Gastrocnemius medialis (tissue), 4 donors: ENCODE measurements at regions not wholly inside any gene's neighbourhood (a gene's known extent, or its start where the extent isn't known, plus 50 kb on each side); places are given as distances from the start of the nearest gene placed in this dataset.

Source experiments
- CTCF ChIP-seq, 5 experiments: fragments of 450-650 bp in 3 of 5; fragments of 200-600 bp in 2 of 5; sonication (generic) in 2 of 5; IDR thresholded peaks in 4 of 5; conservative IDR thresholded peaks in 1 of 5; 1 replicate in 4 of 5; 2 replicates in 1 of 5; pipeline ENCODE4 v1.5.1; 2016 to 2019; ENCODE audit warnings: antibody characterized with exemption in 5 of 5, mild to moderate bottlenecking in 3 of 5, moderate library complexity in 3 of 5
- POLR2A ChIP-seq, 2 donors: fragments of 450-650 bp; IDR thresholded peaks; one replicate each; pipeline ENCODE4 v1.6.1; 2017; ENCODE audit warnings: antibody characterized with exemption in 2 of 2, mild to moderate bottlenecking in 2 of 2, moderate library complexity in 2 of 2

DNA sequence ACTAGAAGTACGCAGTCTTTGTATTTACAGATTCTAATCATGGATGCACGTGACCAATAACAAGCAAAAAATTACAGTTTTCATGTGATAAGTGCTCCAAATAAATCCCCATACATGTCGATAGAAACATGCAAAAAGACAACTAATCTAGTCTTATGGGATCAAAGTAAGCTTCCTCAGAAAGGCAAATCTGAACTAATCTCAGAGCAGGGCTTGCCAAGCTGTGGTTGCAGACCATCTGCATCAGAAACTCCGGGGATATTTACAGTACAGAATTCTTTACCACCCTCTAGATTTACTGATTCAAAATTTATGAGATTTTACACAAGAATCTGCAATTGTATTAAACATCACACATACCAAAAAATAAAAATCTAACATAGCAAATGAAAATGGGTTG lies 1435.5 kb downstream of the MRPL39 start:
- TF ChIP-seq POLR2A (IDR thresholded peaks at IDR 0.05) (no peak), CTCF (IDR thresholded peaks at IDR 0.05 in 4 of 5, conservative IDR thresholded peaks at IDR 0.05 in 1 of 5) (no peak)
